ENCODE measurements at regions not wholly inside any gene's neighbourhood (a gene's known extent, or its start where the extent isn't known, plus 50 kb on each side); places are given as distances from the start of the nearest gene placed in this dataset.
A peak's percentile ranks its signal among the peaks of the same experiment; 100 is the strongest.

GRCh38 chr6:88365230-88365629 lies 199.1 kb upstream of the CNR1 start:
- H3K27me3 ChIP-seq = no peaks in the 10 kb centered on the region
- no peaks in the 10 kb centered on the region for H3K36me3 ChIP-seq
- no peak overlapping the region for H3K4me3 ChIP-seq
- H3K9me3 ChIP-seq (ENCODE audit: low read depth) = no peaks in the 10 kb centered on the region
- no peak for DNase-seq (ENCODE audit: low read depth in 1 of 2, low spot score in 1 of 2)
- no peak for TF ChIP-seq CTCF (IDR thresholded peaks at IDR 0.05; ENCODE audit: low read depth, low read length)
- H3K4me1 ChIP-seq (ENCODE audit: low read depth) = no peaks in the 10 kb centered on the region
- H3K27ac ChIP-seq = no peak overlapping the region

- Histone ChIP-seq H3K27ac (no peak overlapping the region), H3K27me3 (no peaks in the 10 kb centered on the region), H3K9me3 (ENCODE audit: low read depth) (no peaks in the 10 kb centered on the region), H3K36me3 (no peaks in the 10 kb centered on the region), H3K4me3 (no peak overlapping the region), H3K4me1 (ENCODE audit: low read depth) (no peaks in the 10 kb centered on the region)
- TF ChIP-seq CTCF (IDR thresholded peaks at IDR 0.05; ENCODE audit: low read depth, low read length) = no peak
- DNase-seq (ENCODE audit: low read depth in 1 of 2, low spot score in 1 of 2) = no peak
These were observed 195.6 kb upstream of the CNR1 start for GRCh38 chr6:88361754-88362153.

GRCh38 chr6:88361298-88361697 lies 195.2 kb upstream of the CNR1 start:
- no peaks in the 10 kb centered on the region for H3K27me3 ChIP-seq
- H3K4me1 ChIP-seq (ENCODE audit: low read depth) = no peaks in the 10 kb centered on the region
- TF ChIP-seq CTCF (IDR thresholded peaks at IDR 0.05; ENCODE audit: low read depth, low read length) = no peak
- DNase-seq (ENCODE audit: low read depth in 1 of 2, low spot score in 1 of 2) = no peak
- H3K36me3 ChIP-seq = no peaks in the 10 kb centered on the region
- H3K4me3 ChIP-seq = no peak overlapping the region
- no peaks in the 10 kb centered on the region for H3K9me3 ChIP-seq (ENCODE audit: low read depth)
- H3K27ac ChIP-seq = no peak overlapping the region

GRCh38 chr6:88360203-88360797 lies 194.2 kb upstream of the CNR1 start:
- H3K4me1 ChIP-seq (ENCODE audit: low read depth) = no peaks in the 10 kb centered on the region
- DNase-seq (ENCODE audit: low read depth in 1 of 2, low spot score in 1 of 2) = peak in 1 of 2 donors; percentile 80
- no peaks in the 10 kb centered on the region for H3K36me3 ChIP-seq
- no peaks in the 10 kb centered on the region for H3K27me3 ChIP-seq
- no peak overlapping the region for H3K4me3 ChIP-seq
- no peak overlapping the region for H3K27ac ChIP-seq
- H3K9me3 ChIP-seq (ENCODE audit: low read depth) = no peaks in the 10 kb centered on the region
- no peak for TF ChIP-seq CTCF (IDR thresholded peaks at IDR 0.05; ENCODE audit: low read depth, low read length)

GRCh38 chr6:88359530-88360202 lies 193.5 kb upstream of the CNR1 start:
- no peaks in the 10 kb centered on the region for H3K9me3 ChIP-seq (ENCODE audit: low read depth)
- no peak for TF ChIP-seq CTCF (IDR thresholded peaks at IDR 0.05; ENCODE audit: low read depth, low read length)
- H3K4me3 ChIP-seq = no peak overlapping the region
- no peak overlapping the region for H3K27ac ChIP-seq
- no peak for DNase-seq (ENCODE audit: low read depth in 1 of 2, low spot score in 1 of 2)
- no peaks in the 10 kb centered on the region for H3K4me1 ChIP-seq (ENCODE audit: low read depth)
- H3K27me3 ChIP-seq = no peaks in the 10 kb centered on the region
- no peaks in the 10 kb centered on the region for H3K36me3 ChIP-seq
